ENCODE measurements at regions not wholly inside any gene's neighbourhood (a gene's known extent, or its start where the extent isn't known, plus 50 kb on each side); places are given as distances from the start of the nearest gene placed in this dataset.
A peak's percentile ranks its signal among the peaks of the same experiment; 100 is the strongest.

- peak; percentile 82 for TF ChIP-seq CTCF (IDR thresholded peaks at IDR 0.05; ENCODE audit: insufficient read depth, missing control alignments)
- DNase-seq (ENCODE audit: insufficient read length, low spot score) (no peak), FAIRE-seq (no peak)
Observed at GRCh38 chr13:60627071-60627686, 230.2 kb downstream of the TDRD3 start.

Measured in D721Med (cell line).